ENCODE measurements at regions not wholly inside any gene's neighbourhood (a gene's known extent, or its start where the extent isn't known, plus 50 kb on each side); places are given as distances from the start of the nearest gene placed in this dataset.

GRCh38 chr5:6188976-6189375, 189.4 kb downstream of the MED10 start:
- TF ChIP-seq CTCF (IDR thresholded peaks at IDR 0.05; ENCODE audit: insufficient read depth, low read depth, low read length) (no peak), EZH2 (IDR thresholded peaks at IDR 0.05; ENCODE audit: insufficient read depth, low read length) (no peak)
